Spleen (tissue), 11 donors: ENCODE measurements at regions not wholly inside any gene's neighbourhood (a gene's known extent, or its start where the extent isn't known, plus 50 kb on each side); places are given as distances from the start of the nearest gene placed in this dataset.

Source experiments
- DNase-seq: peaks from one replicate; pipeline ENCODE4 v3.0.0-alpha.2; 2020
- H3K27ac ChIP-seq, 8 donors: fragments of 200-600 bp; sonication (generic) in 7 of 8; 1 replicate in 4 of 8; 2 replicates in 4 of 8; pipeline versions ENCODE4 v1.5.0 to v1.8.0; 2016 to 2021; ENCODE audit warnings: inconsistent platforms in 4 of 8, mild to moderate bottlenecking in 4 of 8, moderate library complexity in 1 of 8
- H3K27me3 ChIP-seq, 7 donors: fragments of 200-600 bp; sonication (generic) in 6 of 7; replicated peaks in 1 of 7; 1 replicate in 4 of 7; 2 replicates in 3 of 7; pipeline versions ENCODE4 v1.5.0 to v1.8.0; 2016 to 2021; ENCODE audit warnings: inconsistent platforms in 3 of 7, mild to moderate bottlenecking in 1 of 7
- H3K36me3 ChIP-seq, 6 donors: fragments of 200-600 bp; sonication (generic) in 5 of 6; 1 replicate in 4 of 6; 2 replicates in 2 of 6; pipeline versions ENCODE4 v1.5.0 to v1.8.0; 2016 to 2021; ENCODE audit warnings: inconsistent platforms in 2 of 6
- H3K4me1 ChIP-seq, 6 donors: fragments of 200-600 bp; sonication (generic) in 5 of 6; 1 replicate in 3 of 6; 2 replicates in 3 of 6; pipeline versions ENCODE4 v1.5.0 to v1.8.0; 2016 to 2021; ENCODE audit warnings: inconsistent platforms in 3 of 6
- H3K4me3 ChIP-seq, 8 donors: fragments of 200-600 bp; sonication (generic) in 7 of 8; 1 replicate in 4 of 8; 2 replicates in 4 of 8; pipeline versions ENCODE4 v1.5.0 to v1.8.0; 2016 to 2021; ENCODE audit warnings: inconsistent platforms in 4 of 8, mild to moderate bottlenecking in 4 of 8, moderate library complexity in 2 of 8
- H3K9me3 ChIP-seq, 8 donors: fragments of 200-600 bp; sonication (generic) in 7 of 8; 1 replicate in 4 of 8; 2 replicates in 4 of 8; pipeline versions ENCODE4 v1.5.0 to v1.8.0; 2016 to 2021; ENCODE audit warnings: inconsistent platforms in 4 of 8
- CTCF ChIP-seq, 11 experiments: fragments of 200-600 bp in 7 of 11; fragments of 450-650 bp in 4 of 11; sonication (generic) in 4 of 11; IDR thresholded peaks in 8 of 11; conservative IDR thresholded peaks in 3 of 11; 1 replicate in 7 of 11; 2 replicates in 4 of 11; pipeline versions ENCODE4 v1.4.0 to v1.8.0; 2016 to 2021; ENCODE audit warnings: antibody characterized with exemption in 11 of 11, inconsistent platforms in 4 of 11, mild to moderate bottlenecking in 1 of 11
- POLR2A ChIP-seq, 3 donors: fragments of 450-650 bp; IDR thresholded peaks; one replicate each; pipeline ENCODE4 v1.5.1; 2017; ENCODE audit warnings: antibody characterized with exemption in 3 of 3, mild to moderate bottlenecking in 1 of 3
- POLR2AphosphoS5 ChIP-seq, 3 donors: sonication (generic); formaldehyde crosslinking; IDR thresholded peaks; one replicate each; pipeline ENCODE4 v1.5.1; 2017; ENCODE audit warnings: antibody characterized with exemption in 3 of 3
- WGBS, 5 donors: extraction: QIAGEN DNeasy Blood & Tissue Kit in 3 of 5; methylation state at CpG; one replicate each; pipeline versions ENCODE4 v1.1.5 to v1.1.7; 2013 to 2018; 5-methylcytosine and 5-hydroxymethylcytosine counted together
- intact Hi-C: fragments of 100-400 bp; cut with DNase I; formaldehyde crosslinking; loops from one replicate; pipeline ENCODE4 v1.15.0; 2023; ENCODE audit warnings: low total_unique reads
- donor health status: healthy with polysubstance abuse.
- donor health status: DM: no; HTN: no; CAD: no; lungs with moderate emphysema.
- donor health status: DM: no; HTN: no; CAD: no.
- donor health status: Bipolar disorder and iron deficiency.
- donor health status: healthy.
- donor health status: DM: no; HTN: no; CAD: no.
- donor health status: DM: yes; HTN: yes; CAD: no.

GRCh38 chr14:100979780-100980179, 76.3 kb upstream of the RTL1 start:
- H3K9me3 ChIP-seq = no peaks in the 10 kb centered on the region
- DNase-seq = no peak
- TF ChIP-seq POLR2AphosphoS5 (IDR thresholded peaks at IDR 0.05) = no peak
- TF ChIP-seq POLR2A (IDR thresholded peaks at IDR 0.05) = no peak
- TF ChIP-seq CTCF (IDR thresholded peaks at IDR 0.05 in 8 of 11, conservative IDR thresholded peaks at IDR 0.05 in 3 of 11) = no peak
- H3K4me3 ChIP-seq = no peak overlapping the region
- intact Hi-C loops = no loop called here
- no peaks in the 10 kb centered on the region for H3K4me1 ChIP-seq
- WGBS, 5 donors = 86 to 95% (median 92%) methylated on average over 3 of the region's 3 CpGs
- H3K27me3 ChIP-seq = no peaks in the 10 kb centered on the region
- H3K27ac ChIP-seq = no peak overlapping the region
- H3K36me3 ChIP-seq = no peaks in the 10 kb centered on the region

- no peaks in the 10 kb centered on the region for H3K36me3 ChIP-seq
- no peaks in the 10 kb centered on the region for H3K4me1 ChIP-seq
- no peaks in the 10 kb centered on the region for H3K27me3 ChIP-seq
- TF ChIP-seq CTCF (IDR thresholded peaks at IDR 0.05 in 8 of 11, conservative IDR thresholded peaks at IDR 0.05 in 3 of 11) = no peak
- no peak for TF ChIP-seq POLR2A (IDR thresholded peaks at IDR 0.05)
- TF ChIP-seq POLR2AphosphoS5 (IDR thresholded peaks at IDR 0.05) = no peak
- no peaks in the 10 kb centered on the region for H3K9me3 ChIP-seq
- intact Hi-C loops = no loop called here
- no peak for DNase-seq
- no peak overlapping the region for H3K4me3 ChIP-seq
- WGBS, 5 donors = 90 to 97% (median 94%) methylated on average over 3 of the region's 3 CpGs
- H3K27ac ChIP-seq = no peak overlapping the region
Measured at GRCh38 chr14:100980823-100981222, 77.3 kb upstream of the RTL1 start.

GRCh38 chr14:100981809-100982208, 78.3 kb upstream of the RTL1 start:
- intact Hi-C loops = no loop called here
- no peaks in the 10 kb centered on the region for H3K9me3 ChIP-seq

DNA sequence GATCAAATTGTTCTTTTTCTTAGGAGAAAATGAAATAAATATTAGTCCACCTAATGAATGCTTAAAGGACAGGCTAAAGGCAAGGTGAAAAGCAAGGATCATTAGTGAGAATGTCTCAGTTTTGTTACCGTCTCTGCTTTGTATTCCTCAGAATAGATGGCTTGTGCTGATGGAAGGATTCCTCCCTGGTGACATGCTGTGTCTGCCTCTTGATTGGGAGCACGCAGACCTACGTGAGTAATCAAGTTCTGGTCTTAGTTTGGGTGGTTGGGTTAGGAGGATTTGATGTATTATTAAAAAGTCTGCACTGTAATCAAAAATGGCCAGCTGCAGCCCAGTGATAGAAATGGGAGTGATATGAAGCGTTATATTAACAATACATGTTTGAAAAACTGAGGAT, 78.8 kb upstream of the RTL1 start:
- TF ChIP-seq POLR2A (IDR thresholded peaks at IDR 0.05) (no peak), CTCF (IDR thresholded peaks at IDR 0.05 in 8 of 11, conservative IDR thresholded peaks at IDR 0.05 in 3 of 11) (no peak), POLR2AphosphoS5 (IDR thresholded peaks at IDR 0.05) (no peak)
- Histone ChIP-seq H3K9me3 (no peaks in the 10 kb centered on the region), H3K27ac (no peak overlapping the region), H3K36me3 (no peaks in the 10 kb centered on the region), H3K4me1 (no peaks in the 10 kb centered on the region), H3K27me3 (no peaks in the 10 kb centered on the region), H3K4me3 (no peak overlapping the region)
- no peak for DNase-seq
- WGBS, 5 donors = 76 to 91% (median 85%) methylated on average over 4 of the region's 4 CpGs
- intact Hi-C loops = no loop called here

More at GRCh38 chr14:100981809-100982208, 78.3 kb upstream of the RTL1 start:
- H3K4me3 ChIP-seq = no peak overlapping the region
- 86 to 92% (median 91%) methylated on average over 3 of the region's 3 CpGs for WGBS, 5 donors
- H3K27me3 ChIP-seq = no peaks in the 10 kb centered on the region
- TF ChIP-seq POLR2A (IDR thresholded peaks at IDR 0.05) (no peak), CTCF (IDR thresholded peaks at IDR 0.05 in 8 of 11, conservative IDR thresholded peaks at IDR 0.05 in 3 of 11) (no peak), POLR2AphosphoS5 (IDR thresholded peaks at IDR 0.05) (no peak)
- DNase-seq = no peak
- H3K27ac ChIP-seq = no peak overlapping the region
- no peaks in the 10 kb centered on the region for H3K36me3 ChIP-seq
- H3K4me1 ChIP-seq = no peaks in the 10 kb centered on the region
